OCI-LY1 (cell line): ENCODE measurements at regions not wholly inside any gene's neighbourhood (a gene's known extent, or its start where the extent isn't known, plus 50 kb on each side); places are given as distances from the start of the nearest gene placed in this dataset.

Experiments used
- H2AFZ ChIP-seq: fragments of 200-600 bp; sonication (generic), shearing (Covaris generic); 2 replicates; pipeline ENCODE4 v1.6.0; 2014; ENCODE audit warnings: antibody characterized with exemption, mild to moderate bottlenecking, low read length
- H3F3A ChIP-seq: fragments of 200-600 bp; sonication (generic), shearing (Covaris generic); 2 replicates; pipeline ENCODE4 v1.6.0; 2014; ENCODE audit warnings: mild to moderate bottlenecking, antibody characterized with exemption, low read length, moderate library complexity; ENCODE audit not compliant: insufficient read depth
- H3K27ac ChIP-seq: fragments of 200-600 bp; sonication (generic); 2 replicates; pipeline ENCODE4 v1.5.1; 2014; ENCODE audit warnings: low read length, mixed run types, mild to moderate bottlenecking, low read depth; ENCODE audit not compliant: poor library complexity, severe bottlenecking
- H3K27me3 ChIP-seq: fragments of 200-600 bp; sonication (generic); 2 replicates; pipeline ENCODE4 v1.6.0; 2014; ENCODE audit warnings: antibody characterized with exemption, mild to moderate bottlenecking, low read length, moderate library complexity; ENCODE audit not compliant: insufficient read depth
- H3K36me3 ChIP-seq: fragments of 200-600 bp; sonication (generic); 2 replicates; pipeline ENCODE4 v1.6.1; 2014; ENCODE audit warnings: mild to moderate bottlenecking, antibody characterized with exemption, low read length, moderate library complexity, mixed read lengths; ENCODE audit not compliant: insufficient read depth
- H3K4me1 ChIP-seq: fragments of 200-600 bp; sonication (generic); 2 replicates; pipeline ENCODE4 v1.5.1; 2014; ENCODE audit warnings: mild to moderate bottlenecking, low read length, moderate library complexity; ENCODE audit not compliant: insufficient read depth, severe bottlenecking
- H3K4me2 ChIP-seq: fragments of 200-600 bp; sonication (generic), shearing (Covaris generic); 2 replicates; pipeline ENCODE4 v1.6.1; 2014; ENCODE audit warnings: low read length
- H3K4me3 ChIP-seq: fragments of 200-600 bp; sonication (generic); 2 replicates; pipeline ENCODE4 v1.5.1; 2014; ENCODE audit warnings: low read length, low read depth, mild to moderate bottlenecking, mixed read lengths; ENCODE audit not compliant: poor library complexity, severe bottlenecking
- H3K79me2 ChIP-seq: fragments of 200-600 bp; shearing (Covaris generic); 2 replicates; pipeline ENCODE4 v1.6.1; 2016; ENCODE audit warnings: mixed run types, low read length, mixed read lengths; ENCODE audit not compliant: insufficient read depth
- H3K9ac ChIP-seq: fragments of 200-600 bp; sonication (generic), shearing (Covaris generic); 2 replicates; pipeline ENCODE4 v1.6.1; 2014; ENCODE audit warnings: mild to moderate bottlenecking, low read length, mixed read lengths
- H3K9me2 ChIP-seq: fragments of 200-600 bp; sonication (generic), shearing (Covaris generic); 2 replicates; pipeline ENCODE4 v1.6.1; 2014; ENCODE audit warnings: low read depth, mild to moderate bottlenecking, low read length, mixed read lengths
- H3K9me3 ChIP-seq: fragments of 200-600 bp; shearing (Covaris generic); 2 replicates; pipeline ENCODE4 v1.6.1; 2014; ENCODE audit warnings: low read length, mixed read lengths
- H4K20me1 ChIP-seq: fragments of 200-600 bp; sonication (generic), shearing (Covaris generic); 2 replicates; pipeline ENCODE4 v1.6.0; 2016; ENCODE audit warnings: mild to moderate bottlenecking, low read length; ENCODE audit not compliant: insufficient read depth
- CTCF ChIP-seq: fragments of 200-600 bp; sonication (generic), shearing (Covaris generic); IDR thresholded peaks from 2 replicates; pipeline ENCODE4 v1.5.1; 2017; ENCODE audit warnings: mild to moderate bottlenecking, antibody characterized with exemption, low read length, moderate library complexity, mixed read lengths
- EZH2 ChIP-seq: fragments of 200-600 bp; sonication (generic), shearing (Covaris generic); IDR thresholded peaks from 2 replicates; pipeline ENCODE4 v1.8.0; 2017; ENCODE audit warnings: borderline replicate concordance, mixed run types, mild to moderate bottlenecking, antibody characterized with exemption, low read length, moderate library complexity, mixed read lengths

DNA sequence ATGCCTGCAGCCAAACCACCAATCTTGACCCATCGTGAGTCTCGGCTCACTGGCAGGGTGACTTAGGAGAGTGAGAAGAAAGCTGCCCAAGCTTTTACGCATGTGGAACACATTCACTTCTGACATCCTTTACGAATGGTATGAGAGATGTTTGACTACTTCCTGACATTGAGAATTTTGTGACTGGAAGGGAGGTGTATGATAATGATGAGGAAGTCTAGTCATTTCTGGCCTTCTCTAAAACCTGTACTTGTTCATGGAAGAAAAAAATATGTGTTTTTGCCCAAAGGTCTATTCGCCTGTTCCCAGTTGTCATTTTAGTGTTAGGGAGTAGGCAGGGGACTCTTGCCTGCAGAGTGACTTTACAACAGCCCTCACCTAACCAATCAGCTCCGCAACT lies 227.2 kb upstream of the ATP2B1 start:
- Histone ChIP-seq H3K79me2 (no peaks in the 10 kb centered on the region), H3K4me1 (peaks cover 56% of the 10 kb centered on the region), H3K4me2 (peak overlapping the region; percentile 44; the same call in 1 of the 2 replicates), H3K27ac (peak overlapping the region; percentile 72), H2AFZ (no peak overlapping the region), H3K9me2 (no peaks in the 10 kb centered on the region), H3K9me3 (no peaks in the 10 kb centered on the region), H3K36me3 (no peaks in the 10 kb centered on the region), H4K20me1 (no peaks in the 10 kb centered on the region), H3K4me3 (no peak overlapping the region), H3K9ac (peak overlapping the region; percentile 48; the same call in 1 of the 2 replicates), H3K27me3 (no peaks in the 10 kb centered on the region), H3F3A (no peaks in the 10 kb centered on the region)
- TF ChIP-seq CTCF (no peak), EZH2 (no peak)

DNA sequence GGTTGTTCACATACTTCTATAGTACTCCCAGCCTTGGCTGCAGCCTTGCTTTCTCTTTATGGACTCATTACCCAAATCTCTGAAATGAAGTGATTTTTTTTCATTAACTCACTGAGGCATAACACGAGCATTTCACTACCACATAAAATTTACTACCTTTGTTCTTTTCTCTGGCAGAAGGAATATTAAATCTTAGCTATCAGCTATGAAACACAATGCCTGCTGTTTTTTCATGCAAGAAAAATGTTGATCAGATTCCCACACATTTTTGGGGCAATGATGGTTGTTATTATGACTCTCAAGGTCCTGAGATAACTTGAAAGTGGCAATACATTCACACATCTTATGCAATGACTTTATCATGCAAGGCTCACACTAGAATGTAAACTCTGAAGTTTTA lies 225.3 kb upstream of the ATP2B1 start:
- no peaks in the 10 kb centered on the region for H3F3A ChIP-seq
- H3K36me3 ChIP-seq: no peaks in the 10 kb centered on the region
- no peaks in the 10 kb centered on the region for H3K79me2 ChIP-seq
- H4K20me1 ChIP-seq: no peaks in the 10 kb centered on the region
- H2AFZ ChIP-seq: no peak overlapping the region
- no peak overlapping the region for H3K4me2 ChIP-seq
- H3K27ac ChIP-seq: peak overlapping the region; percentile 72
- H3K9me2 ChIP-seq: no peaks in the 10 kb centered on the region
- H3K4me3 ChIP-seq: no peak overlapping the region
- H3K4me1 ChIP-seq: peaks cover 67% of the 10 kb centered on the region
- H3K9ac ChIP-seq: no peak overlapping the region
- TF ChIP-seq EZH2 (no peak), CTCF (no peak)
- H3K27me3 ChIP-seq: no peaks in the 10 kb centered on the region
- H3K9me3 ChIP-seq: no peaks in the 10 kb centered on the region

GRCh38 chr12:89932954-89933353 lies 224.3 kb upstream of the ATP2B1 start:
- Histone ChIP-seq H3F3A (no peaks in the 10 kb centered on the region), H3K36me3 (no peaks in the 10 kb centered on the region), H3K27me3 (no peaks in the 10 kb centered on the region), H3K4me3 (no peak overlapping the region), H3K9me3 (no peaks in the 10 kb centered on the region), H2AFZ (no peak overlapping the region), H3K9me2 (no peaks in the 10 kb centered on the region), H3K27ac (peak overlapping the region; percentile 72), H3K4me2 (no peak overlapping the region), H3K79me2 (no peaks in the 10 kb centered on the region), H3K9ac (no peak overlapping the region), H4K20me1 (no peaks in the 10 kb centered on the region), H3K4me1 (peaks cover 72% of the 10 kb centered on the region)
- no peak for TF ChIP-seq CTCF
- no peak for TF ChIP-seq EZH2
